Panc1 (cell line): ENCODE measurements at regions not wholly inside any gene's neighbourhood (a gene's known extent, or its start where the extent isn't known, plus 50 kb on each side); places are given as distances from the start of the nearest gene placed in this dataset.

Experiments used
- ATAC-seq: fragments of 200-7000 bp; cut with Tn5 transposase; 2 replicates; pipeline ENCODE4 v1.9.1; 2020; ENCODE audit warnings: mild to moderate bottlenecking, moderate library complexity
- BruUV-seq: library from RNA; stranded (reverse); fragments of 400-500 nt; replicated peaks from 2 replicates; lab custom pipeline; 2021; lab: Mats Ljungman, UMichigan
- CTCF ChIA-PET: fragments of 300-600 bp; sonication (Branson Sonifier 250); formaldehyde crosslinking; loops from one replicate; lab custom pipeline; 2022; ENCODE audit warnings: antibody characterized with exemption; lab: Charles Lee
- POLR2A ChIA-PET: fragments of 300-600 bp; sonication (Branson Sonifier 250); formaldehyde crosslinking; loops from one replicate; lab custom pipeline; 2022; ENCODE audit warnings: antibody characterized with exemption; lab: Charles Lee
- DNase-seq: peaks from one replicate; pipeline ENCODE4 v3.0.0-alpha.2; 2010; ENCODE audit warnings: low read depth, low spot score
- H3K27ac ChIP-seq: 2 replicates; pipeline ENCODE4 v1.5.1; 2011; ENCODE audit warnings: mild to moderate bottlenecking, low read length, inconsistent platforms
- H3K27me3 ChIP-seq: fragments of 200-500 bp; sonication (Bioruptor generic); 2 replicates; pipeline ENCODE4 v1.6.0; 2014; ENCODE audit warnings: low read length, inconsistent platforms; ENCODE audit not compliant: control insufficient read depth, insufficient read depth
- H3K36me3 ChIP-seq: fragments of 200-500 bp; sonication (Bioruptor generic); 2 replicates; pipeline ENCODE4 v1.5.1; 2014; ENCODE audit warnings: inconsistent platforms, mild to moderate bottlenecking, low read length, moderate library complexity; ENCODE audit not compliant: control insufficient read depth, insufficient read depth
- H3K4me1 ChIP-seq: 2 replicates; pipeline ENCODE4 v1.5.1; 2011; ENCODE audit warnings: inconsistent platforms, mild to moderate bottlenecking, low read length, moderate library complexity; ENCODE audit not compliant: control insufficient read depth, insufficient read depth
- H3K4me3 ChIP-seq, 2 experiments: 2 replicates each; pipeline ENCODE4 v1.5.1; 2011 to 2012; ENCODE audit warnings: low read depth in 2 of 2, low read length in 2 of 2, mild to moderate bottlenecking in 2 of 2, inconsistent platforms in 1 of 2, moderate library complexity in 1 of 2
- H3K9me3 ChIP-seq: fragments of 200-500 bp; sonication (Bioruptor generic); 2 replicates; pipeline ENCODE4 v1.5.1; 2014; ENCODE audit warnings: low read depth, mild to moderate bottlenecking, inconsistent platforms, low read length, moderate library complexity; ENCODE audit not compliant: control insufficient read depth, insufficient read depth
- POLR2AphosphoS5 ChIP-seq: IDR thresholded peaks from 2 replicates; pipeline ENCODE4 v1.6.1; 2012; ENCODE audit warnings: mild to moderate bottlenecking, low read depth, low read length, moderate library complexity
- SIN3A ChIP-seq: IDR thresholded peaks from 2 replicates; pipeline ENCODE4 v1.6.1; 2012; ENCODE audit warnings: low read depth, mild to moderate bottlenecking, low read length, moderate library complexity, borderline replicate concordance; ENCODE audit not compliant: insufficient read depth
- TCF7L2 ChIP-seq: IDR thresholded peaks from 2 replicates; pipeline ENCODE4 v1.6.1; 2011; ENCODE audit warnings: mild to moderate bottlenecking, low read depth, low read length, inconsistent platforms
- in situ Hi-C: cut with HindIII; loops from 2 replicates; pipeline ENCODE4 v1.10.0; 2016; ENCODE audit warnings: low sequenced_read_pairs, low pct_unique_long_range_greater_than_20kb
- intact Hi-C: fragments of 100-400 bp; cut with micrococcal nuclease; formaldehyde crosslinking; loops from one replicate; pipeline ENCODE4 v1.10.0; 2022; ENCODE audit not compliant: unreplicated experiment
- TF ChIP-seq, protein P1 (sequence below), 2 experiments: IDR thresholded peaks; 2 replicates each; pipeline ENCODE4 v1.6.1; 2011 to 2012; ENCODE audit warnings: low read depth in 2 of 2, control low read depth in 1 of 2, low read length in 1 of 2, mild to moderate bottlenecking in 1 of 2, moderate library complexity in 1 of 2; ENCODE audit not compliant: insufficient read depth in 1 of 2
- TF ChIP-seq, protein P2 (sequence below): fragments of 450-650 bp; IDR thresholded peaks from 2 replicates; pipeline ENCODE4 v1.5.1; 2017; ENCODE audit warnings: mild to moderate bottlenecking

GRCh38 chr4:108417923-108418322 lies 202.5 kb upstream of the RPL34 start:
- CTCF ChIA-PET = no interaction called here
- BruUV-seq = no TSS peak

DNA sequence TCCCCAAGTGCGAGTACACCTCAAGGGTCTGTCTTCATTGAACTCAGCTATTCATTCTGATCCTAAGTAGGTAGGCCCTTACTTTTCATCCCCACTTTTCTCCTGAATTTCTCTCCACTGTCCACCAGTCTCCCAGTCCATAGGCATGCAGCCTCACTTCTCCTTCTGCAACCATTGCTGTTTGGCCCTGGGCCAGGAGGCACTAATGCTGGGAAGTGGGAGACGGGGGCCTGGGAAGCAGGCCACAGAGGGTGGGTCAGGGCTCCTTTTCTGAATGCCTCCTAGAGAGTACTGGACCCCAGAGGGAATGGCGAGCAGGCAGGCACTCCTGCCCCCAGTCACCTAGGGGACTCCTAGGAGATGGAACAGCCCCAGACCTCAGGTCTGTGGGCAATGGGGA lies 203.5 kb upstream of the RPL34 start:
- no peaks in the 10 kb centered on the region for H3K4me1 ChIP-seq
- no peaks in the 10 kb centered on the region; the same call in 1 of the 2 replicates for H3K27me3 ChIP-seq
- no peak overlapping the region for H3K27ac ChIP-seq
- in situ Hi-C loops = no loop called here
- intact Hi-C loops = no loop called here
- DNase-seq = no peak
- ChIA-PET CTCF (no interaction called here), POLR2A (no interaction called here)
- no peak for TF ChIP-seq TCF7L2
- TF ChIP-seq, protein P1, sequence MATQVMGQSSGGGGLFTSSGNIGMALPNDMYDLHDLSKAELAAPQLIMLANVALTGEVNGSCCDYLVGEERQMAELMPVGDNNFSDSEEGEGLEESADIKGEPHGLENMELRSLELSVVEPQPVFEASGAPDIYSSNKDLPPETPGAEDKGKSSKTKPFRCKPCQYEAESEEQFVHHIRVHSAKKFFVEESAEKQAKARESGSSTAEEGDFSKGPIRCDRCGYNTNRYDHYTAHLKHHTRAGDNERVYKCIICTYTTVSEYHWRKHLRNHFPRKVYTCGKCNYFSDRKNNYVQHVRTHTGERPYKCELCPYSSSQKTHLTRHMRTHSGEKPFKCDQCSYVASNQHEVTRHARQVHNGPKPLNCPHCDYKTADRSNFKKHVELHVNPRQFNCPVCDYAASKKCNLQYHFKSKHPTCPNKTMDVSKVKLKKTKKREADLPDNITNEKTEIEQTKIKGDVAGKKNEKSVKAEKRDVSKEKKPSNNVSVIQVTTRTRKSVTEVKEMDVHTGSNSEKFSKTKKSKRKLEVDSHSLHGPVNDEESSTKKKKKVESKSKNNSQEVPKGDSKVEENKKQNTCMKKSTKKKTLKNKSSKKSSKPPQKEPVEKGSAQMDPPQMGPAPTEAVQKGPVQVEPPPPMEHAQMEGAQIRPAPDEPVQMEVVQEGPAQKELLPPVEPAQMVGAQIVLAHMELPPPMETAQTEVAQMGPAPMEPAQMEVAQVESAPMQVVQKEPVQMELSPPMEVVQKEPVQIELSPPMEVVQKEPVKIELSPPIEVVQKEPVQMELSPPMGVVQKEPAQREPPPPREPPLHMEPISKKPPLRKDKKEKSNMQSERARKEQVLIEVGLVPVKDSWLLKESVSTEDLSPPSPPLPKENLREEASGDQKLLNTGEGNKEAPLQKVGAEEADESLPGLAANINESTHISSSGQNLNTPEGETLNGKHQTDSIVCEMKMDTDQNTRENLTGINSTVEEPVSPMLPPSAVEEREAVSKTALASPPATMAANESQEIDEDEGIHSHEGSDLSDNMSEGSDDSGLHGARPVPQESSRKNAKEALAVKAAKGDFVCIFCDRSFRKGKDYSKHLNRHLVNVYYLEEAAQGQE (IDR thresholded peaks at IDR 0.05; ENCODE audit: insufficient read depth in 1 of 2, low read depth in 2 of 2, low read length in 1 of 2) = no peak
- TF ChIP-seq POLR2AphosphoS5 = no peak
- TF ChIP-seq, protein P2, sequence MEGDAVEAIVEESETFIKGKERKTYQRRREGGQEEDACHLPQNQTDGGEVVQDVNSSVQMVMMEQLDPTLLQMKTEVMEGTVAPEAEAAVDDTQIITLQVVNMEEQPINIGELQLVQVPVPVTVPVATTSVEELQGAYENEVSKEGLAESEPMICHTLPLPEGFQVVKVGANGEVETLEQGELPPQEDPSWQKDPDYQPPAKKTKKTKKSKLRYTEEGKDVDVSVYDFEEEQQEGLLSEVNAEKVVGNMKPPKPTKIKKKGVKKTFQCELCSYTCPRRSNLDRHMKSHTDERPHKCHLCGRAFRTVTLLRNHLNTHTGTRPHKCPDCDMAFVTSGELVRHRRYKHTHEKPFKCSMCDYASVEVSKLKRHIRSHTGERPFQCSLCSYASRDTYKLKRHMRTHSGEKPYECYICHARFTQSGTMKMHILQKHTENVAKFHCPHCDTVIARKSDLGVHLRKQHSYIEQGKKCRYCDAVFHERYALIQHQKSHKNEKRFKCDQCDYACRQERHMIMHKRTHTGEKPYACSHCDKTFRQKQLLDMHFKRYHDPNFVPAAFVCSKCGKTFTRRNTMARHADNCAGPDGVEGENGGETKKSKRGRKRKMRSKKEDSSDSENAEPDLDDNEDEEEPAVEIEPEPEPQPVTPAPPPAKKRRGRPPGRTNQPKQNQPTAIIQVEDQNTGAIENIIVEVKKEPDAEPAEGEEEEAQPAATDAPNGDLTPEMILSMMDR = no peak
- TF ChIP-seq SIN3A = no peak
- BruUV-seq = no TSS peak
- H3K36me3 ChIP-seq = no peaks in the 10 kb centered on the region
- no peak overlapping the region for H3K4me3 ChIP-seq
- H3K9me3 ChIP-seq = no peaks in the 10 kb centered on the region
- ATAC-seq = no peak

More at GRCh38 chr4:108417923-108418322, 202.5 kb upstream of the RPL34 start:
- no peaks in the 10 kb centered on the region for H3K27me3 ChIP-seq
- POLR2A ChIA-PET = no interaction called here
- no peaks in the 10 kb centered on the region for H3K36me3 ChIP-seq
- H3K4me1 ChIP-seq = no peaks in the 10 kb centered on the region
- DNase-seq (no peak), ATAC-seq (no peak)
- in situ Hi-C loops (no loop called here), intact Hi-C loops (no loop called here)
- no peak overlapping the region for H3K27ac ChIP-seq
- no peaks in the 10 kb centered on the region for H3K9me3 ChIP-seq
- no peak overlapping the region for H3K4me3 ChIP-seq
- TF ChIP-seq, protein P1 (IDR thresholded peaks at IDR 0.05; ENCODE audit: insufficient read depth in 1 of 2, low read depth in 2 of 2, low read length in 1 of 2) = no peak
- TF ChIP-seq, protein P2 = no peak
- TF ChIP-seq TCF7L2 (no peak), POLR2AphosphoS5 (no peak), SIN3A (no peak)
